Astrocyte of the hippocampus (primary cell): ENCODE measurements at regions not wholly inside any gene's neighbourhood (a gene's known extent, or its start where the extent isn't known, plus 50 kb on each side); places are given as distances from the start of the nearest gene placed in this dataset.
"Not testable (repeated sequence)": the region's sequence is repeated elsewhere in the genome, so short reads cannot be mapped to it uniquely, and the experiment has no call there.

ENCODE experiments used
- DNase-seq: peaks from one replicate; pipeline ENCODE4 v3.0.0; 2011; ENCODE audit warnings: low read depth, low spot score

DNA sequence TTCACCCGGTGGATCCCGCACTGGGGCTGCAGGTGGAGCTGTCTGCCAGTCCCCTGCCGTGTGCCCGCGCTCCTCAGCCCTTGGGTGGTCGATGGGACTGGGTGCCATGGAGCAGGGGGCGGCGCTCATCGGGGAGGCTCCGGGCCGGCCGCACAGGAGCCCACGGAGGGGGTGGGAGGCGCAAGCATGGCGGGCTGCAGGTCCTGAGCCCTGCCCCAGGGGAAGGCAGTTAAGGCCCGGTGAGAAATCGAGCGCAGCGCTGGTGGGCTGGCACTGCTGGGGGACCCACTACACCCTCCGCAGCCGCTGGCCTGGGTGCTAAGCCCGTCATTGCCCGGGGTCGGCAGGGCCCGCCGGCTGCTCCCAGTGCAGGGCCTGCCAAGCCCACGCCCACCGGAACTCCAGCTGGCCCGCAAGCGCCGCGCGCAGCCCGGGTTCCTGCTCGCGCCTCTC is 149.6 kb upstream of the SPRY2 start:
- not testable (repeated sequence) for DNase-seq

DNA sequence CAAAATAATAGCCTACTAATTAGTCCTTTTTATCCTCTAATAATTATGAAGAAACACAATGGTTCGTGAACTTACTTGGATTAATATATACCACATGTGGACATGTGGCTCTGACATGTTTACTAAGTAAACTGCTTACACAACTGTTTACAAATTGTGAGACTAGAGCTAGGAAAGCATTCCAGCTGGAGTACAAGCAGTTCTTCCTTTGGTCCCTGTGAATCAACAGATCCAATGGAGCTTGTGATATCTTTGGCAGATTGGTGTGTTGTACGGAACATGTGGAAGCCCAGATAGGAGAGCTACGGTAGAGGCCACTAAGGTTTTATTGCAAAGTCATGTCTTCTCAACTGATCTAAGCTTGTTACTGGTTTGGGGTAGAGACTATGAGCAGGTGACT is 145.5 kb upstream of the SPRY2 start:
- no peak for DNase-seq

DNA sequence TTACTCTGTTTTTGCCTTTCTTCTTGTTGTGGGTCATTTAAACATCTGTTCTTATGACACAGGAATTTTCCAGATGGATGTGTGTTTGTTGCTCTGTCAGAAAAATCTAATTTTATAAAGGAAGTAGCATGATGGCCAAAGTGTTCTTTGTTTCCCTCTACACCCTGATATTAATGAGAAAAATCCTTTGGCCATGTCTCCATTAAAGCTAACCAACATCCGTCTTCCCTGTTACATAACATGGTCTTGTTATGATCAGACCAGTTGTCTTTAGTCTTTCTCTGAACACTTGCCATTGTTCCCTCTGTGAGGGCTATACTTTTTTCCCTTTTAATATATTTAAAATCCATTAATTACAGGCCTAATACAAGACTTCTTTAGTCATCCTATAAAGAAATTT is 142.2 kb upstream of the SPRY2 start:
- no peak for DNase-seq

DNA sequence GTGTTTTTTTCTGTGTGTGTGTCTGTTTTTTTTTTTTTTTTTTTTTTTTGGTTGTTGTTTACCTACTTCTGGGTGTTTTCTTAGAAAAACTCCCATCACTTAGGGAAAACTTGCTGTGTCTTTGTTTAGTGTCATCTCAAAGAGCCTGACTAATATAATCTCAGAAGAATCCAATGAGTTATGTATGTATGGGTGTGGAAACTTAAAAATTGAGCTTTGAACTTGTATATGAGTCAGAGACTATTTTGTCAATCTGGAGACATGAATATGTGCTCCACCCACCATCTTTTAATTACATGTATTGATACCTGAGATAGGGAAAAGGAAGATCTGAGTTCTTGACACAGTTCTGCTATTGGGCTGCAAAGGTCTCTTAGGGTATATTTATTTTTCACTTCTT is 140.7 kb upstream of the SPRY2 start:
- no peak for DNase-seq

DNA sequence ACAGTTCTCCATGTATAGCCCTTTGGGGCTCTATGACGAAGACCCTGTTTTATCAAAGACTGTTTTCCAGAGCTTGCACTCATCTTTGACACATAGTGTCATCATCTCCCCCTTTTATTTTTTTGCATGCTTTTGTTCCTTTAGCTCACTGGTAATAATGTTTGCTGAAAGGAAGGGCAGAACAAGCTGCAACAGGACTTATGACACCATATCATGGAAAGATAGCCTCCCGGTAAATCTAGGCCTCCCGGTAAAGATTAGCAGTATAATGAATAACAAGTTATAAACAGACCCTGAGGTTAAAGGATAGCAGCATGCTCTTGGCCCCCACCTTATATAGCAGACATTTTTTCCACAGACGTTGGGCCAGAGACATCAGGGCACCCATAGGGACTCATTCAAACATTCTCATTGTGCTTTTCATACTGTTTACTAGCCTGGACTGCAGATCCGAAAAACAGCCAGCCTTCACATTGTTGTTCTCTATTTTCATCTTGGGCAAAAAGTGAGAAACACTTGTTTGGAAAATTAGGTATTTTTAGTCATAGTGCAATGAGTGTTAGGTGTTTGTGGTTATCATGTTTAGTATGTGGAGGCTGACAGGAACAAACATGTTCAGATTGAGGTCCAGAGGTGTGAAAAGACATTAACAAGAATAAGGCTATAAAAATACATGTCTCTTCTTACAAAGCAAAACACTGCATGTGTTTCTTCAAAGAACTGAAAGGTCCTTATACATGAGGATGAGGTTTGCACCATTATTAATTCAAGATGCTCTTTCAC is 136.9 kb upstream of the SPRY2 start:
- DNase-seq, result no peak

DNA sequence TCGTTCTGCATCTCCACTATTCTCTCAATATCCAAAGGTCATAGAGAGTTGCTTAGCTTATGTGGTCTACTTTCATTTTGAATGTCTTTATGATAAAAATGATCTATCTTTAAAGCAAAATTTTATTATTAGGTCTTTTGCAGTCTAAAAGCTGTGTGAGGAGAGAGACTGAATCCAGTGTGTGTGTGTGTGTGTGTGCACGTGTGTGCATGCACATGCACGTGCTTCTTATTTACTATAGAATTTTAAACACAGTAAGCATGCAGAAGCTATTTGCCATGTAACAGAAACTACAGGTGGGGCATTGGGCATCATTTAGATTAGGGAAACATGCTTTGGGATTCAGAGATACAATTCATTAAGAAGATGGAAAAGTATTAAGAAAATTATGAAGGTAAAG is 136.0 kb upstream of the SPRY2 start:
- DNase-seq, result no peak

DNA sequence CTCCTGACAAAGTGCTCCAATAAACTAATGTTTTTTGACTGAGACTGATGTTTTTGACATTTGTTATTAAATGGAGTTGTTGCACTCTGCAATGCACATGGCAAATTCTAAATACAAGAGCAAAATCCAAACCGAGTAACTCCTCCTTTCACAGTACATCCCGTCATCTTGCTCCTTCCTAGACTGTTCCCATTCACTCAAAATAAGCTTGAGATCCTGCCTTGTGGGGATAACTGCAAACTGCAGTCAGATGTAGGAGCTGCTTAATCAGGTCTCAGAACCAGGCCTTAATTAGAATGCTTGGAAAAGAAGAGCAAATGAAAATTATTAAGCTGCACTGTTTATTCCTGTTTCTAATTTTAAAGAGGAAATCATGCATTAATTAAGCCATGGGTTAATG is 134.8 kb upstream of the SPRY2 start:
- DNase-seq, result no peak

DNA sequence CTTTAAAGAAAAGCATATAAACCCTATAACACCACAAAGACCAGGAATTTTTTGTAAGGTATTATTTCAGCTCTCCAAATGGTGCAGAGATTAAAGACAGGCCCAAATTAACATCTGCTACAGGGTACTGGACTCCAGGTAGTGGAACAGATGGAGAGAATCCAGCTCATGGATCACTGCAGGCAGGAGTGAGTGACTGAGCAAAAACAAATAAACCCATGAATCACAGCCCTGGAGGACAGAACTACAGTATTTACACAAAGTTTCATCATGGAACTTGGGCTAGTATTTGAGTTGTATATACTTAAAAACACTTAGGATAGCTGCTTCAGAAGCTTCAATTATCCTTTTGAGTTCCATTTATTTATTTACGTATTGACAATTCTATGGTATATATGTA is 132.8 kb upstream of the SPRY2 start:
- DNase-seq, result peak; percentile 61

DNA sequence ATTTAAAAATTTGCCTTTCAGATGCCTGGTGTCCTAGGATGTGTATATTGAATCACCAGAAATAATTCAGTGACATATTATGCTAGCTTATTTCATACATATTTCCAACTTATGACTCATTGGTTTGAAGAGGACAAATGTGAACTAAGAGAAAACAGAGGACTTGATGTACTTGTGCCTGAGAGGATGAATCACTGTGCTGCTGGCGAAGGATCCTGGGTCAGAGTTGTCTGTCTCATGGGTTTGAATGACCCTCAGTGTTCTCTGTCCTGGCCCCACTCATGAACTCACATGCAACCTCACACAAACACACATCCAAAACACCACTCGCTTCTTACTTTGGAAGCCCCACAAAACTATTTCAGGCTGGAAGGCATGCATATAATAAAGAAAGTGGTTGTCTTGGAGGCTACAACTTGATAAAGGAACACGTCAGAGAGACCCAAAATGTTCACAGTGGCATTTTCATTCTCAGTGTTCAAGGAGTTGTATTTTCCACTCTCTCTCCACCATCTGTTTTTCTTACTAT is 129.0 kb upstream of the SPRY2 start:
- DNase-seq, result peak; percentile 51

DNA sequence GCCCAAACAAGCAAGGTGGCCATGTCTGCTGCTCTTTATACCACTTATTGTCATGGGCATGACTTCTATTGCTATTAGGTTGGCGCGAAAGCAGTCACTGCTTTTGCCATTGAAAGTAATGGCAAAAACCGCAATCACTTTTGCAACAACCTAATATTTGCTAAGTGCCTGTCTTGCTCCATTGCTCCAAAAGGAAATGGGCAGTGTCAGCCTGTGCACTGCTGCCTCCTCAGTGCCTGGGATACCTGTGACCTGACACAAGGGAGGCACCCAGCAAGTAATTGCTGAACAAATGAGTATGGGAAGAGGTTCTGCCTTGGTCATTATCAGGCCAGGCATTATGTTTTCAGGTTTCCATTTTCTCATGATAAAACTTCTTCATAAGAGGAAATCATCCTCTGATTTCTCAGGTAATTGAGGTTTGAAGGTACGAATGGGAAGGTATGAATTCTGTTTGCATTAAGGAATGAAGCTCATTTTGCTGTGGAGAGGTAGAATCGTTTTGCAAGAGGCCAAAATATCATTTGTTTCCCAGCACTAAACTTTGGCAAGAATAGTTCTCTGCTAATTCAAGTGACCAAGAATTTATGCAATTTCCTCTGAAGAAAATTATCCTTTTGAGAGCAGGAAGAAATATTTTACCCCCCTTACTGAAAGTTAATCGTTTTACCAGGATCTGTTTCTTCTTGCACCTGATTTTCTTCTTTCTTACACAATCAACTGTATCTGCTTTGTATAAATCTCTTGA is 128.4 kb upstream of the SPRY2 start:
- no peak for DNase-seq

DNA sequence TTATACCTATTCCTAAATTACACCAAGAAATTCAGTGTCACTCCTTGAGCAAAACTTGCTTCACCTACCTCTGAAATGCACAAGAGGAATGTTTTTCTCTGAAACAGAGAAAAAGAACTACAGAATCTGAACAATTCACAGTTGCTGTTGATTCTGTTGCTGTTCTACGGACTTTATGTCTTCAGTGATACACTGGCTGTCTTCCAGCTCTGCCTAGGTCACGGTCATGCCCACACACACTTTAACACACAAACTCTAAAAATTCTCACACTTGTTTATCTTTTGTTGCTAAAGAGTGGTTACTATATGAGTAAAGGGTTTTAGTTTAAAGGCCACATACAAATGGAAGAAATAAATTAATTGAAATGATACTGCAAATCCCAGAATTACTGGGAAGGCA is 124.4 kb upstream of the SPRY2 start:
- DNase-seq, result no peak

DNA sequence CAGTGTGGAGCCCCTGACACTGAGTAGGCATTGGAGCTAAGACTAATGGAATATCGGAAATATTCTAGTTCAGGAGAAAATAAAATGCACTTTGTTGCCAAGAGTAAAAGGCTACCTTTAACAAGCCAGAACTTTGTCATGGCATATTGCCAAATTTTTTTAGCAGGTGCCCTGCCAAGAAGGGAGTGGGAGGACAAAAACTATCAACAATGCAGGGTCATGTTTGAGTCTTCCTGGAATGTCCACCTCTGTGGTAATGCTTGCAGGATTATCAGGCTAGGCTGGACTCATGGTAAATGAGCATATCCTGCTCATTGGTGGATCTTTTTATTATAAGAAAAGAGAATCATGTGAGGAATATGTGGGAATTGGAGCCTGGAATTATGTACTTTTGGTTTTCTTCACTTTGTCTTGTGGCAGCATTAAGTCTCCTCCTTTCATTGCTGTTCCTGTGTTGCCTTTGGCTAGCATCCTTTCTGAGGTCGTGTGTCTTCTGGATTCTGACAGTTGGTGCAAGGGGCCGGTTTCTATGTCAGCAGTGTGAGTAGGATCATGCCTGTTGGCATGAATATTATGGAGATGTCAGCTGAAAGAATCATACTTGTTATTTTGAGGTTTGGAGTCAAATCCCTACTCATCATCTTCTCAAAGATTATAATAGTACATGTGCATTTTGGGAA is 122.9 kb upstream of the SPRY2 start:
- DNase-seq, result peak; percentile 37

DNA sequence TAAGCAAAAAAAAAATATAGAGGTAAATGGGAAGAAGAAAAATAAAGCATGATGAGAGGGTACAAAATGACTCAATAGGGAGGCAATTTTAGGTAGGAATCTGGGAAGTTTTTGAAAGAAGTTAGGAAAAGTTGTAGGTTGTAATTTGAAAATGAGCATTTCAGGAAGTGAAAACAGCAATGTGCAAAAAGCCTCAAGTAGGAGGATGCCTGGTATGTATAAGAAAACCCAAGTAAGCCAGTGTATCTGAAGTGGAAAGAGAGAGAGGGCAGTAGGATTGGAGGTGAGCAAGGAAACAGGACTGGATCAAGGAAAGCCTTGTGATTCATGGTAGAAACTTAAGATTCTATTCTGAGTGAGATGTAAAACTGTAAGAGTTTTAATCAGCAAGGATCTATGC is 121.6 kb upstream of the SPRY2 start:
- DNase-seq, result no peak

DNA sequence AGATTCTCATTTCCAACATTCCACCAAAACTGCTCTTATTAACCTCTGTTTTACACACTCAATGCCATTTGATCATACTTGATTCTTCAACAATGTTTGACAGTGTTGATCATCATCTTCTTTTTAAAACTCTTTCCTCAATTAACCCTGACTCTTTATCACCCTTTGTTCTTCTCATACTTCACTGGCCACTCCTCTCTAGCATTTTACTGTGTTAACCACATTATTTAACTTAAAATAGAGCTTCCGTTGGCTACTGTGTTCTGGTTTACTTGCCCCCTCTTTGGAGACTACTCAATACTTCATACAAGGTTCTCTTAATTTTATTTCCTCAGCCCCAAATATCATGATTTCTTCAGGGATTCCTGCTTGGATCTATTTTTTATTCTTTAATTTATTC is 121.1 kb upstream of the SPRY2 start:
- no peak for DNase-seq

DNA sequence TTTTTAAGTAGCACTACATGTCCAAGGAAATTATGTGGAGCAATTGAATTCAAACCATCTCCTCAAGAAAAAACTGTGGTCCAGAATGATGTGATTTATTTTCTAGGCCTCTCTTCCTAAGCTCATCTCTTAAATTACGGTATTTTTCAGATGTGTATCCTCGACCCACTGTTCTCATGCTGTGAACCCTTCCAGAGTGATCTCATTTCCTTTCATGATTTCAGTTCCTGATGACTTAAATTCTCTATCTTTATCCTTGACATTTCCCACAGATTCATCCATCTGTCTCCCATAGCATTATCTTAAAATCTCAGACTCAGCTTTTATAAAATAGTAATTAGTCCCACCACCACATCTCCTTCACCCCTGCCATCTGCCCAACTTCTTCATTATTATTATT is 117.6 kb upstream of the SPRY2 start:
- DNase-seq, result no peak

DNA sequence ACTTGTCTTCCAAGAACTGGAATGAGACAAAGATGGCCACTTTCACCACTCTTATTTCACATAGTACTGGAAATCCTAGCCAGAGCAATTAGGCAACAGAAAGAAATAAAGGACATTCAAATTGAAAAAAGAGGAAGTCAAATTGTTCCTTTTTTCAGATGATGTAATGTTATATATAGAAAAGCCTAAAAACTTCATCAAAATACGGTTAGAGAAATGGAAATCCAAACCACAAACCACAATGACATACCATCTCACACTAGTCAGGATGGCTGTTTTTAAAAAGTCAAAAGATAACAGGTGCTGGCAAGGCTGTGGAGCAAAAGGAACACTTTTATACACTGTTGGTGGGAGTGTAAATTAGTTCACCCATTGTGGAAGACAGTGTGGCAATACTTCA is 113.3 kb upstream of the SPRY2 start:
- DNase-seq, result peak; percentile 75

DNA sequence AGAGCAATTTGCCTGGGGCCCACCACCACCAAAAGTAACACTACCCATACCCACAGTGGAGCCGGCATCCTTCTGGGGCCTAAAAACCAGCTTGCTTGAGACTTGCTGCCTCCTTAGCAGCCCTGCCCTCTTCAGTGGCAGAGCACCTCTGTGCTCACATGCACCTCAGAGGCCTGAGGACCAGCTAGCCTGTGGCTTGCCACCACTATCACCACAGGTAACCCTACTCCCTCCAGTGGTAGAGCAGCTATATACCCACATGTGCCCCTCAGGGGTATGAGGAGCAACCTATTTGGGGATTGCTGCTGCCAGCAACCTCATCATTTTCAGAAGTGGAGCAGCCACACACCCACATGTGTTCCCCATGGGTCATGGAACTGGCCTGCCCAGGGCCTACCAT is 111.4 kb upstream of the SPRY2 start:
- DNase-seq, result no peak

DNA sequence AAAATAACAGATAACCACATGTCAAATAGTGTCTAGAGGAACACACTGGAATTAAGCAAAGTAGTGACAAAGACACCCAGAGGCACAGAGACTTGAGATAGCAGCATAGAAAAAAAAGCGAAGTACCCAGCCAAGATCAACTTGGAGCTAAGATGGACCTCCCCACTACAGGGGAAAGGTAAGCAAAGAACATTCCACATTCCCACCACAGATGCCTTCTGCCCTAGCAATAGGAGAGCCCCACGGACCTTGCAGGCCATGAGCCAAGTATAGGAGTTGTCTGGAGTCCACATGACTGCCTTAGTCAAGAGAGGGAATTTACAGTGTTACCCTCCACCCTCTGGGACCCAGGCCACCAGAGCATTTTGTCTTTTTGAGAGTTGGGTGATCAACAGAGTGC is 110.7 kb upstream of the SPRY2 start:
- DNase-seq, result peak; percentile 6

DNA sequence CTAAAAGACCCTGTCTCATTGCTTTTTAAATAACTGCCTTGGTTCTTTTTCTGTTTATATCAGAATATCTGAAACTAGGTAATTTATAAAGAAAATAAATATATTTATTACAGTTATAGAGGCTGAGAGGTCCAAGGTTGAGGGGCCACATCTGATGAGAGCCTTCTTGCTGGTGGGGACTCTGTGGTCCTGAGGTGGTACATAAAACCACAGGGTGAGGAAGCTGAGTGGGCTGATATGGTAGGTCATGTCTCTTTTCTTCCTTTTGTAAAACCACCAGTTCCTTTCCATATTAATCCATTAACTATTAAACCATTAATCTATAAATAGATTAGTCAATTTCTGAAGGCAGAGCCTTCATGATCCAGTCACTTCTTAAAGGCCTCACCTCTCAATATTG is 109.5 kb upstream of the SPRY2 start:
- no peak for DNase-seq

DNA sequence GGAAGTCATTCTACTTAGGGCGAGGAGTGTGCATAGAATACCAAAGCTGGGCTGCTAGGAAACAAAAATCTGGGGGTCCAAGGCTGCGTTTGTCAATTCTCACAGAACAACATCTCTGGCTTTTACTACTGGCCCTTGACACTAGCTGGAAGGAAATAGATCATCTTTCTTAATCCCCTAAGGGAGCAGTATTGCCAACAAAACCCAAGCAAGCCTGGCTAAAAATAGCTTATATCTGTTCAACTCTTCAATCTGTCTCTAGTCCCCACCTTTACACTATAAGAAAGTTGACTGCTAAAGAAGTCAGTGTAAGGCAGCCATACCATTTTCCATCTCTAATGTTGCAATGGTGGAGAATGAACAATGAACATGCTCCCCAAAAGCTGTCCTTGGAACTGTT is 107.8 kb upstream of the SPRY2 start:
- no peak for DNase-seq

DNA sequence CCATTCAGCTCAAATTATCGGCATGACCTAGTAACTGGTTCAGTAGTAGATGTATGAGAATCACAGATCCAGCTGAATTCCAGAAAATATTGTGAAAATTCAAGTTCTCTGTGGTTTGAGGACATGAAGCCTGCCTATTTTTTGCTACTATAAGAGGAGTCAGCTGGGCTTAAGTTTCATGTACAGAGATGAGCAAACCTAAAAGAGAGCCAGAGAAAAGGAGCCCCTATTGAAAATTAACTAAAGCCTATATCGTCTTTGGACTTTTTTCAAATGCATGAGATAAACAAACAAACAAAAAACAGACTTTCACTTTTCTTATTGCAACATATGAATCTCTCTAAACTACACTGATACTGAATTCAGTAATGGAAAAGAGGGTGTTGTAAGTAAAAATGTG is 106.8 kb upstream of the SPRY2 start:
- DNase-seq, result no peak

DNA sequence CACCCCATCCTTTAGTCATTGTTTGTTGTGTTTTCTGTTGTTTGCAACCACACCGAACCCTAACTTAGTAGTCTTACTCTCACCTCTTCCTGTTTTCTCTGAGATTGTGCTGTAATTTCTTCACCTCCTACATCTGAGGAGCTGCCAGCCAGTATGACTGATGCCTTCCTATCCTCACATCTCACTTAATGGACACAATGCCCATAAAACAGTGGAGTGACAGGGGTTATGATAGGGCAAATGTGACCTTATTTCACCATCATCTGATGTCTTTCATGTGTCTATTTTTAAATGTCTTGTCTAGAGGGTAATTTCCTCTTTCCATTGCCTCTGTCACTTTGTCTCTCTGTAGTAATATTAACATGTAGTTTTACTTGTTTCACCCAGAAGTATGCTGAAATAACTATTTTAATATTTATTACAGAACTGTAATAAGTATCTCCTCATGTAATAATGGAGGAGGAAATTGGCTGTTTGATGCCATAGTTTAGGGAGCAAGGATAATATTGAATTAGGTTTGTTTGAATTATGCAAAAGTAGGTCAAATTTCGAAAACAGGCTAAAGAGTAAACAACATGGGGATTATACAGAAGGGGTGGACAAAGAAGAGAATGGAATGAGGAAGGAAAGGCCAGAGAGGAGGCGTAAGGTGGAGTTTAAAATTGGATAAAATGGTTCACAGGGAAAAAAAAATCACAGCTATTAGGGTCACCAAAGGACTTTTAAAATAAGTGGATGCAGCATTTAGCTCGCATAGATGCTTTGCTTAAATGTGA is 103.5 kb upstream of the SPRY2 start:
- DNase-seq, result no peak
